ENCODE measurements at regions not wholly inside any gene's neighbourhood (a gene's known extent, or its start where the extent isn't known, plus 50 kb on each side); places are given as distances from the start of the nearest gene placed in this dataset.

DNA sequence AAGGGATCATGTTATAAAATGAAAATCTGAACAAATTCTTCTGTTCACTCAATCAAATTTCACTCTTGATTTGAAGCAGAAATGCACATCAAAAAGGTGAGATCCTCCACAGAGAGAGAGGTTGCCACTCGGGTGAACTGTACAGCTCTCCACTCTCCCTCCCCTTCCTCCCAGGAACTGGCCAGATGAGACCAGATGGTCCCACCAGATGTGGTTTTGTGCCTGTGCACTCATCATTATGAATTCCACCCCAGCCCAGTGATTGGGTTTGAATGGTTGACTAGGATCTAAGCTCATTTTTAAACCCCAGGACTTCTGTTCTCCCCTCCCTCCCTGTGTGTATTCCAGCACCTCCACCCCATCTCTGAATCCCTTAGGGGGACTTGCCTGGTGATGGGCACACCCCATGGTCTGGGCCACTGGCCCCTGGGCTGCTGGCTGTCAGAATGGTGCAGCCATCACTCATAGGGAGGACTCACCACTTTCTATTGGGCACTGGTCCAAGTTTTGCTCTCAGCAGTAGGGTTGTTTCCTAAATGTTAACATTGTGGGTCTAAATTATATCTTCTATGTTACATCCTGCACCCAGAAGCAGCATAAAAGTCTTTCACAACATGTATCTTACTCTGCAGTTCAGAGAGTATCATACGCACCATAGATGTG is 393.1 kb downstream of the TNS3 start:
- in situ Hi-C loops (cut with MboI) = no loop called here
- ChIA-PET CTCF (interaction anchor here (1.4 kb wide), 1 partner anchor 65 kb away, joined by 4 read pairs; no protein-coding TSS in a partner anchor), RAD21 (ENCODE audit: unreplicated experiment) (no interaction called here), SMC1A (ENCODE audit: uncharacterized antibody, unreplicated experiment) (interaction anchor here (1.1 to 1.4 kb wide), 2 partner anchors 39 to 67 kb away, joined by 3 to 4 read pairs; no protein-coding TSS in a partner anchor), POLR2A (no interaction called here)
- H3K79me2 ChIP-seq (ENCODE audit: control insufficient read depth, insufficient read depth, low read length) = no peaks in the 10 kb centered on the region
- H2AFZ ChIP-seq (ENCODE audit: control insufficient read depth, low read depth, low read length) = no peak overlapping the region
- H3K4me2 ChIP-seq (ENCODE audit: control insufficient read depth, insufficient read depth) = no peak overlapping the region
- BruUV-seq (replicated peaks) = no TSS peak
- no peak overlapping the region for H3K4me3 ChIP-seq
- 25% methylated on average over 2 of the region's 2 CpGs for WGBS (ENCODE audit: insufficient coverage, insufficient replicate concordance, low lambda C conversion rate, missing lambda C conversion rate)
- intact Hi-C loops (cut with micrococcal nuclease; ENCODE audit: unreplicated experiment) = no loop called here
- H3K9me3 ChIP-seq (replicated peaks; ENCODE audit: control insufficient read depth, insufficient read depth, low read length) = no peaks in the 10 kb centered on the region
- no peak for FAIRE-seq
- ATAC-seq = no peak
- H3K27ac ChIP-seq (ENCODE audit: control insufficient read depth, insufficient read depth) = no peak overlapping the region
- H3K36me3 ChIP-seq (ENCODE audit: control insufficient read depth in 2 of 2, insufficient read depth in 2 of 2, low read length in 1 of 2) = no peaks in the 10 kb centered on the region
- DNase-seq (ENCODE audit: low read depth, low spot score) = no peak
- no peak overlapping the region for H3K9ac ChIP-seq (ENCODE audit: control insufficient read depth, insufficient read depth, low read length)
- H3K4me1 ChIP-seq (ENCODE audit: control insufficient read depth, insufficient read depth, low read length) = no peaks in the 10 kb centered on the region
- no peaks in the 10 kb centered on the region for H3K27me3 ChIP-seq (replicated peaks in 1 of 2; ENCODE audit: control insufficient read depth in 2 of 2, insufficient read depth in 2 of 2, low read length in 1 of 2)
- H4K20me1 ChIP-seq (ENCODE audit: control insufficient read depth, insufficient read depth) = no peaks in the 10 kb centered on the region
- TF ChIP-seq NR2C2 (IDR thresholded peaks at IDR 0.05; ENCODE audit: borderline replicate concordance, control insufficient read depth, insufficient read length, low read depth) = no peak
- TF ChIP-seq NR2C1 (IDR thresholded peaks at IDR 0.05) = no peak
- TF ChIP-seq, protein P1, sequence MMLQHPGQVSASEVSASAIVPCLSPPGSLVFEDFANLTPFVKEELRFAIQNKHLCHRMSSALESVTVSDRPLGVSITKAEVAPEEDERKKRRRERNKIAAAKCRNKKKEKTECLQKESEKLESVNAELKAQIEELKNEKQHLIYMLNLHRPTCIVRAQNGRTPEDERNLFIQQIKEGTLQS (IDR thresholded peaks at IDR 0.05; ENCODE audit: borderline replicate concordance, extremely low read depth, low read depth, low read length) = no peak
- no peak for TF ChIP-seq NFYB (IDR thresholded peaks at IDR 0.05; ENCODE audit: insufficient read depth, low read depth, low read length)
- TF ChIP-seq NR2F1 (conservative IDR thresholded peaks at IDR 0.05) = no peak
- no peak for TF ChIP-seq EGR1 (IDR thresholded peaks at IDR 0.05; ENCODE audit: borderline replicate concordance in 1 of 2, low read depth in 2 of 2, low read length in 2 of 2)
- TF ChIP-seq, protein P2, sequence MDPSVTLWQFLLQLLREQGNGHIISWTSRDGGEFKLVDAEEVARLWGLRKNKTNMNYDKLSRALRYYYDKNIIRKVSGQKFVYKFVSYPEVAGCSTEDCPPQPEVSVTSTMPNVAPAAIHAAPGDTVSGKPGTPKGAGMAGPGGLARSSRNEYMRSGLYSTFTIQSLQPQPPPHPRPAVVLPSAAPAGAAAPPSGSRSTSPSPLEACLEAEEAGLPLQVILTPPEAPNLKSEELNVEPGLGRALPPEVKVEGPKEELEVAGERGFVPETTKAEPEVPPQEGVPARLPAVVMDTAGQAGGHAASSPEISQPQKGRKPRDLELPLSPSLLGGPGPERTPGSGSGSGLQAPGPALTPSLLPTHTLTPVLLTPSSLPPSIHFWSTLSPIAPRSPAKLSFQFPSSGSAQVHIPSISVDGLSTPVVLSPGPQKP (IDR thresholded peaks at IDR 0.05; ENCODE audit: low read depth, low read length) = no peak
- TF ChIP-seq, protein P3, sequence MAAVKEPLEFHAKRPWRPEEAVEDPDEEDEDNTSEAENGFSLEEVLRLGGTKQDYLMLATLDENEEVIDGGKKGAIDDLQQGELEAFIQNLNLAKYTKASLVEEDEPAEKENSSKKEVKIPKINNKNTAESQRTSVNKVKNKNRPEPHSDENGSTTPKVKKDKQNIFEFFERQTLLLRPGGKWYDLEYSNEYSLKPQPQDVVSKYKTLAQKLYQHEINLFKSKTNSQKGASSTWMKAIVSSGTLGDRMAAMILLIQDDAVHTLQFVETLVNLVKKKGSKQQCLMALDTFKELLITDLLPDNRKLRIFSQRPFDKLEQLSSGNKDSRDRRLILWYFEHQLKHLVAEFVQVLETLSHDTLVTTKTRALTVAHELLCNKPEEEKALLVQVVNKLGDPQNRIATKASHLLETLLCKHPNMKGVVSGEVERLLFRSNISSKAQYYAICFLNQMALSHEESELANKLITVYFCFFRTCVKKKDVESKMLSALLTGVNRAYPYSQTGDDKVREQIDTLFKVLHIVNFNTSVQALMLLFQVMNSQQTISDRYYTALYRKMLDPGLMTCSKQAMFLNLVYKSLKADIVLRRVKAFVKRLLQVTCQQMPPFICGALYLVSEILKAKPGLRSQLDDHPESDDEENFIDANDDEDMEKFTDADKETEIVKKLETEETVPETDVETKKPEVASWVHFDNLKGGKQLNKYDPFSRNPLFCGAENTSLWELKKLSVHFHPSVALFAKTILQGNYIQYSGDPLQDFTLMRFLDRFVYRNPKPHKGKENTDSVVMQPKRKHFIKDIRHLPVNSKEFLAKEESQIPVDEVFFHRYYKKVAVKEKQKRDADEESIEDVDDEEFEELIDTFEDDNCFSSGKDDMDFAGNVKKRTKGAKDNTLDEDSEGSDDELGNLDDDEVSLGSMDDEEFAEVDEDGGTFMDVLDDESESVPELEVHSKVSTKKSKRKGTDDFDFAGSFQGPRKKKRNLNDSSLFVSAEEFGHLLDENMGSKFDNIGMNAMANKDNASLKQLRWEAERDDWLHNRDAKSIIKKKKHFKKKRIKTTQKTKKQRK (IDR thresholded peaks at IDR 0.05; ENCODE audit: low read depth, low read length) = no peak
- TF ChIP-seq SP1 (IDR thresholded peaks at IDR 0.05; ENCODE audit: low read depth, low read length) = no peak
- TF ChIP-seq, protein P4, sequence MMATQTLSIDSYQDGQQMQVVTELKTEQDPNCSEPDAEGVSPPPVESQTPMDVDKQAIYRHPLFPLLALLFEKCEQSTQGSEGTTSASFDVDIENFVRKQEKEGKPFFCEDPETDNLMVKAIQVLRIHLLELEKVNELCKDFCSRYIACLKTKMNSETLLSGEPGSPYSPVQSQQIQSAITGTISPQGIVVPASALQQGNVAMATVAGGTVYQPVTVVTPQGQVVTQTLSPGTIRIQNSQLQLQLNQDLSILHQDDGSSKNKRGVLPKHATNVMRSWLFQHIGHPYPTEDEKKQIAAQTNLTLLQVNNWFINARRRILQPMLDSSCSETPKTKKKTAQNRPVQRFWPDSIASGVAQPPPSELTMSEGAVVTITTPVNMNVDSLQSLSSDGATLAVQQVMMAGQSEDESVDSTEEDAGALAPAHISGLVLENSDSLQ (IDR thresholded peaks at IDR 0.05) = no peak
- no peak for TF ChIP-seq MEF2B (IDR thresholded peaks at IDR 0.05; ENCODE audit: partially characterized antibody, poor library complexity, severe bottlenecking)
- TF ChIP-seq, protein P5, sequence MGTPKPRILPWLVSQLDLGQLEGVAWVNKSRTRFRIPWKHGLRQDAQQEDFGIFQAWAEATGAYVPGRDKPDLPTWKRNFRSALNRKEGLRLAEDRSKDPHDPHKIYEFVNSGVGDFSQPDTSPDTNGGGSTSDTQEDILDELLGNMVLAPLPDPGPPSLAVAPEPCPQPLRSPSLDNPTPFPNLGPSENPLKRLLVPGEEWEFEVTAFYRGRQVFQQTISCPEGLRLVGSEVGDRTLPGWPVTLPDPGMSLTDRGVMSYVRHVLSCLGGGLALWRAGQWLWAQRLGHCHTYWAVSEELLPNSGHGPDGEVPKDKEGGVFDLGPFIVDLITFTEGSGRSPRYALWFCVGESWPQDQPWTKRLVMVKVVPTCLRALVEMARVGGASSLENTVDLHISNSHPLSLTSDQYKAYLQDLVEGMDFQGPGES (IDR thresholded peaks at IDR 0.05) = no peak
- no peak for TF ChIP-seq ASH2L (IDR thresholded peaks at IDR 0.05; ENCODE audit: borderline replicate concordance, low read depth)
- no peak for TF ChIP-seq POU2F2 (IDR thresholded peaks at IDR 0.05; ENCODE audit: borderline replicate concordance, low read depth, low read length)
- no peak for TF ChIP-seq ZBED1 (IDR thresholded peaks at IDR 0.05; ENCODE audit: borderline replicate concordance)
- no peak for TF ChIP-seq SUZ12 (IDR thresholded peaks at IDR 0.05; ENCODE audit: unreplicated experiment)
